ENCODE measurements at regions not wholly inside any gene's neighbourhood (a gene's known extent, or its start where the extent isn't known, plus 50 kb on each side); places are given as distances from the start of the nearest gene placed in this dataset.

GRCh38 chr7:85587785-85588184, 400.9 kb upstream of the SEMA3D start:
- TF ChIP-seq CTCF (IDR thresholded peaks at IDR 0.05): no peak
- TF ChIP-seq POLR2A (IDR thresholded peaks at IDR 0.05): no peak

Measured in breast epithelium (tissue), 3 donors.